ENCODE measurements at regions not wholly inside any gene's neighbourhood (a gene's known extent, or its start where the extent isn't known, plus 50 kb on each side); places are given as distances from the start of the nearest gene placed in this dataset.
"Not testable (repeated sequence)": the region's sequence is repeated elsewhere in the genome, so short reads cannot be mapped to it uniquely, and the experiment has no call there.

- TF ChIP-seq, protein P1, sequence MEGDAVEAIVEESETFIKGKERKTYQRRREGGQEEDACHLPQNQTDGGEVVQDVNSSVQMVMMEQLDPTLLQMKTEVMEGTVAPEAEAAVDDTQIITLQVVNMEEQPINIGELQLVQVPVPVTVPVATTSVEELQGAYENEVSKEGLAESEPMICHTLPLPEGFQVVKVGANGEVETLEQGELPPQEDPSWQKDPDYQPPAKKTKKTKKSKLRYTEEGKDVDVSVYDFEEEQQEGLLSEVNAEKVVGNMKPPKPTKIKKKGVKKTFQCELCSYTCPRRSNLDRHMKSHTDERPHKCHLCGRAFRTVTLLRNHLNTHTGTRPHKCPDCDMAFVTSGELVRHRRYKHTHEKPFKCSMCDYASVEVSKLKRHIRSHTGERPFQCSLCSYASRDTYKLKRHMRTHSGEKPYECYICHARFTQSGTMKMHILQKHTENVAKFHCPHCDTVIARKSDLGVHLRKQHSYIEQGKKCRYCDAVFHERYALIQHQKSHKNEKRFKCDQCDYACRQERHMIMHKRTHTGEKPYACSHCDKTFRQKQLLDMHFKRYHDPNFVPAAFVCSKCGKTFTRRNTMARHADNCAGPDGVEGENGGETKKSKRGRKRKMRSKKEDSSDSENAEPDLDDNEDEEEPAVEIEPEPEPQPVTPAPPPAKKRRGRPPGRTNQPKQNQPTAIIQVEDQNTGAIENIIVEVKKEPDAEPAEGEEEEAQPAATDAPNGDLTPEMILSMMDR (IDR thresholded peaks at IDR 0.05; ENCODE audit: low read depth, low read length, missing control alignments), result no peak
- DNase-seq (ENCODE audit: low read depth), result no peak
- H3K4me3 ChIP-seq (ENCODE audit: low read depth, low read length), result no peak overlapping the region
These were observed 640.6 kb downstream of the TBC1D22A start for GRCh38 chr22:47402876-47403525.

DNA sequence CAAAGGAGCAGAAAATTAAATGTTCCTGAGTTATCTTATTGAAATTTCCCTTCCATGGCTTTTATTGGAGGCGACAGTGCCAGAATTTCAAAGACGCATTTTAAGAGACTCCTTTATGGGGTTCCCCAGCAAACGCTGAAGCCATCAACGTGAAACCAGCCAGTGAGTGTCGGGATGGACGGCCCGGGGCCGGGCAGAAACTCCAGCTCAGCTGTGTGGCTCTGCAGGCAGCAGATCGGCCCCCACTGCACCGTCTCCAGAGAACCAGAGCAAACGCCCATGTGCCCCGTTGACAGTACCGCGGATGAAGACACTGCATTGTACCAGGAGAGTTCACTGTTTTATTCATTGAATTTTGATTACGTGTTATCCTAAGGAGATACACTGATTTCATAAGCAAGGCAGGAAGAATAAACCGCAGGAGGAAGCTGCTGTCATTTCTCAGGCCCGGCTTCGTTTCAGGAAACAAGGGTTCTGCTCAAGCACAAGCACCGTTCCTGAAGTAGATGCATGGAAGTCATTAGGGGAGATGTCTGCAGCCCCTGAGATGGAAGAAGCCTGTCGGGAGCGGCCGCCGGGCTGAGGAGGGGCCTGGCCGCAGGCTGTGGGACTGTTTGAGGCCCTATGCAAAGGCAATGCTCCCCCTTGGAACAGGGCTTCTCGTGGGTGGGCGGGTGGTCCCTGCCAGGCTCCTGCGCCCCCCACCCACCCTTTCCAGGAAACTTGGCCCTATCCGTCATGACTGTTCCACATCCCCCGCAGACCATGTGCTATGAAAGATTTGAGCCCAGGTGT is 639.7 kb downstream of the TBC1D22A start:
- no peak overlapping the region for H3K4me3 ChIP-seq (ENCODE audit: low read depth, low read length)
- TF ChIP-seq, protein P1 (IDR thresholded peaks at IDR 0.05; ENCODE audit: low read depth, low read length, missing control alignments), result no peak
- no peak for DNase-seq (ENCODE audit: low read depth)

- no peak for DNase-seq (ENCODE audit: low read depth)
- TF ChIP-seq, protein P1 (IDR thresholded peaks at IDR 0.05; ENCODE audit: low read depth, low read length, missing control alignments), result no peak
- H3K4me3 ChIP-seq (ENCODE audit: low read depth, low read length), result no peak overlapping the region
These were observed 639.1 kb downstream of the TBC1D22A start for GRCh38 chr22:47401592-47401898.

GRCh38 chr22:47400701-47401591 is 638.5 kb downstream of the TBC1D22A start:
- no peak for DNase-seq (ENCODE audit: low read depth)
- H3K4me3 ChIP-seq (ENCODE audit: low read depth, low read length), result no peak overlapping the region
- TF ChIP-seq, protein P1 (IDR thresholded peaks at IDR 0.05; ENCODE audit: low read depth, low read length, missing control alignments), result no peak

DNA sequence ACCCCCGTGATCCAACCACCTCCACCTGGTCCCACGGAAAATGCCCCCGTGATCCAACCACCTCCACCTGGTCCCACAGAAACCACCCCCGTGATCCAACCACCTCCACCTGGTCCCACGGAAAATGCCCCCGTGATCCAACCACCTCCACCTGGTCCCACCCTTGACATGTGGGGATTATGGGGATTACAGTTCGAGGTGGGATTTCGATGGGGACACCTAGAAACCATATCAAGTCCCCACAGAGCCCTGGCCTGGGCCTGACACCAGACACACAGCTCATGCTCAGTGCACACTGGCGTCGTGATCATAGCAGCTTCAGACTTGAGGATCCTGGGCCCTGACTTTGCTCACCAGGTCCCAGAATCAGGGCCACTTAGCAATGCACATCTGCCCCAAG is 637.7 kb downstream of the TBC1D22A start:
- not testable (repeated sequence) for H3K4me3 ChIP-seq (ENCODE audit: low read depth, low read length); DNase-seq (ENCODE audit: low read depth)

GRCh38 chr22:47398921-47399790 is 636.7 kb downstream of the TBC1D22A start:
- H3K4me3 ChIP-seq (ENCODE audit: low read depth, low read length), result no peak overlapping the region
- TF ChIP-seq, protein P1 (IDR thresholded peaks at IDR 0.05; ENCODE audit: low read depth, low read length, missing control alignments), result no peak
- no peak for DNase-seq (ENCODE audit: low read depth)
